ENCODE measurements at regions not wholly inside any gene's neighbourhood (a gene's known extent, or its start where the extent isn't known, plus 50 kb on each side); places are given as distances from the start of the nearest gene placed in this dataset.
"Not testable (repeated sequence)": the region's sequence is repeated elsewhere in the genome, so short reads cannot be mapped to it uniquely, and the experiment has no call there.

GRCh38 chr12:111247083-111247783, 121.7 kb downstream of the PHETA1 start:
- H3K36me3 Mint-ChIP-seq: no peaks in the 10 kb centered on the region
- no peak overlapping the region for H3K4me3 Mint-ChIP-seq
- no peaks in the 10 kb centered on the region for H3K27me3 Mint-ChIP-seq
- H3K4me1 Mint-ChIP-seq (ENCODE audit: low read depth): no peaks in the 10 kb centered on the region
- H3K27ac Mint-ChIP-seq: no peak overlapping the region
- H3K9me3 Mint-ChIP-seq (ENCODE audit: low read depth): peaks cover 4% of the 10 kb centered on the region

DNA sequence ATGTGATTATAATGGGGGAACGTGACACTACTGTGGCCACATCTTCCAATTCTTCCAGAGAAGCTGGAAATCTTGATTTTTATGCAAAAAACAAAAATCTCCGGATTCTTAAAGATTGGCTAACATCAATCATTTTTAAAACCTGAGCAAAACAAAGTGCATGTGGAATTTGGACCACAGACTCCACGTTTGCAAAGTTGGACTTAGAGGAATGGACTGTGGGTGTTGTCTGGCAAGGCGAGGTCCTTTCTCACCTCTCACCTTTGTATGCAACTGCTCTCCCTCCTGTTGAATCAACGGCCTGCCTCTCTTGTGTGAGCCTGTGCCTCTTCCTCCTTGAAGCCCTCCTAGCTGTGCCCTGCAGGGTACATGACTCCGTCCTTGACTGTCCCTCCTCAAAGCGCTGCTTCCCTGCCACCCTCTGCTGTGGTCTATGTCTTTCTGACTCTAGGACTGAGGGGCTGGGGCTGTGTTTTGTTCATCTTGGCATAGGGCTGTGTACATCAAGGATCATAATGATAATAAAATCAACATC, 122.4 kb downstream of the PHETA1 start:
- no peaks in the 10 kb centered on the region for H3K4me1 Mint-ChIP-seq (ENCODE audit: low read depth)
- H3K9me3 Mint-ChIP-seq (ENCODE audit: low read depth): peaks cover 9% of the 10 kb centered on the region
- no peak overlapping the region for H3K27ac Mint-ChIP-seq
- H3K4me3 Mint-ChIP-seq: no peak overlapping the region
- peaks cover 5% of the 10 kb centered on the region for H3K36me3 Mint-ChIP-seq
- no peaks in the 10 kb centered on the region for H3K27me3 Mint-ChIP-seq

GRCh38 chr12:111245701-111246476, 123.0 kb downstream of the PHETA1 start:
- Mint-ChIP-seq H3K9me3 (ENCODE audit: low read depth) (peaks cover 9% of the 10 kb centered on the region), H3K4me1 (ENCODE audit: low read depth) (no peaks in the 10 kb centered on the region), H3K4me3 (no peak overlapping the region), H3K27me3 (no peaks in the 10 kb centered on the region), H3K36me3 (peaks cover 5% of the 10 kb centered on the region), H3K27ac (no peak overlapping the region)

DNA sequence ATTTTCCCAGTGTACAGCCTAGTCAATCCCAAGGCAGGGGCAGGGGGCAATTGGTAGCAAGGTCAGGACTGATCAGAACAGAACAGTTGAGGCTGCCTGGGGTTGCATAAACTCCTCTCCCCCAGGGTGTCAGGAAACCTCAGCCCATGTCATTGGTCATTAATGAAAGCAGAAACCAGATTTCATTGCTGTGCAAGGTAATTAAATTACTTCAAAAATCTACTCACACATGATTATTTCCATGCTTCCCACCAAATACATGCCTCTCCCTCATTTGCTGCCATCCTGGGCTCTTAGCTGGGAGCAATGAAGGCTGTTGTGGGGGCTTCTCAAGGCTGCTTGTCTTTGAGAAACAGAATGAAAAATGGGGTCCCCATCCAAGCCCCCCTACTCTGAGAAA, 124.2 kb downstream of the PHETA1 start:
- Mint-ChIP-seq H3K9me3 (ENCODE audit: low read depth) (peaks cover 9% of the 10 kb centered on the region), H3K4me1 (ENCODE audit: low read depth) (no peaks in the 10 kb centered on the region), H3K4me3 (no peak overlapping the region), H3K27me3 (no peaks in the 10 kb centered on the region), H3K36me3 (peaks cover 5% of the 10 kb centered on the region), H3K27ac (no peak overlapping the region)

GRCh38 chr12:111242817-111243216, 126.1 kb downstream of the PHETA1 start:
- not testable (repeated sequence) for H3K4me3 Mint-ChIP-seq; H3K9me3 Mint-ChIP-seq (ENCODE audit: low read depth); H3K4me1 Mint-ChIP-seq (ENCODE audit: low read depth); H3K36me3 Mint-ChIP-seq; H3K27me3 Mint-ChIP-seq; H3K27ac Mint-ChIP-seq

DNA sequence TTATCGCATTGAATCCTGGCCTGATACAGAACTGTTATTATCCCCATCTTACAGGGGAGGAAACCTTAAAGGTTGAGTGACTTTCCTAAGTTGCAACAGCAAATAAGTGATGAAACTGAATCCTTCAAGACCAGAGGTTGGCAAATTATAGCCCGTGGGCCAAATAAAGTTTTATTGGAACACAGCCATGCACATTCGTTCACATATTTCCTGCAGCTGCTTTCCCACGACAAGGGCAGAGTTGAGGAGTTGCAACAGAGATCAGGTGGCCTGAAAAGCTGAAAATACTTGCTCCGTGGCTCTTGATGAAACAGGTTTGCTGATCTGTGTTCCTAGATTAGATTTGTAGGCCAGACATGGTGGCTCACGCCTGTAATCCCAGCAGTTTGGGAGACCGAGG, 126.7 kb downstream of the PHETA1 start:
- Mint-ChIP-seq H3K27ac (no peak overlapping the region), H3K36me3 (peaks cover 7% of the 10 kb centered on the region), H3K4me3 (no peak overlapping the region), H3K27me3 (no peaks in the 10 kb centered on the region), H3K4me1 (ENCODE audit: low read depth) (no peaks in the 10 kb centered on the region), H3K9me3 (ENCODE audit: low read depth) (peaks cover 9% of the 10 kb centered on the region)

GRCh38 chr12:111240374-111240773, 128.5 kb downstream of the PHETA1 start:
- Mint-ChIP-seq H3K4me1 (ENCODE audit: low read depth) (no peaks in the 10 kb centered on the region), H3K9me3 (ENCODE audit: low read depth) (peaks cover 9% of the 10 kb centered on the region), H3K4me3 (no peak overlapping the region), H3K27ac (no peak overlapping the region), H3K36me3 (peaks cover 7% of the 10 kb centered on the region), H3K27me3 (no peaks in the 10 kb centered on the region)

- Mint-ChIP-seq H3K9me3 (ENCODE audit: low read depth) (peaks cover 9% of the 10 kb centered on the region), H3K4me3 (no peak overlapping the region)
Measured at GRCh38 chr12:111239235-111239634, 129.7 kb downstream of the PHETA1 start.

GRCh38 chr12:111238075-111238734, 130.7 kb downstream of the PHETA1 start:
- no peaks in the 10 kb centered on the region for H3K4me1 Mint-ChIP-seq (ENCODE audit: low read depth)
- H3K9me3 Mint-ChIP-seq (ENCODE audit: low read depth): peaks cover 9% of the 10 kb centered on the region
- no peak overlapping the region for H3K27ac Mint-ChIP-seq
- H3K36me3 Mint-ChIP-seq: peaks cover 7% of the 10 kb centered on the region
- H3K4me3 Mint-ChIP-seq: no peak overlapping the region
- peaks cover 1% of the 10 kb centered on the region for H3K27me3 Mint-ChIP-seq

More at GRCh38 chr12:111239235-111239634, 129.7 kb downstream of the PHETA1 start:
- H3K27ac Mint-ChIP-seq: no peak overlapping the region
- no peaks in the 10 kb centered on the region for H3K4me1 Mint-ChIP-seq (ENCODE audit: low read depth)
- H3K36me3 Mint-ChIP-seq: peaks cover 7% of the 10 kb centered on the region
- H3K27me3 Mint-ChIP-seq: no peaks in the 10 kb centered on the region

DNA sequence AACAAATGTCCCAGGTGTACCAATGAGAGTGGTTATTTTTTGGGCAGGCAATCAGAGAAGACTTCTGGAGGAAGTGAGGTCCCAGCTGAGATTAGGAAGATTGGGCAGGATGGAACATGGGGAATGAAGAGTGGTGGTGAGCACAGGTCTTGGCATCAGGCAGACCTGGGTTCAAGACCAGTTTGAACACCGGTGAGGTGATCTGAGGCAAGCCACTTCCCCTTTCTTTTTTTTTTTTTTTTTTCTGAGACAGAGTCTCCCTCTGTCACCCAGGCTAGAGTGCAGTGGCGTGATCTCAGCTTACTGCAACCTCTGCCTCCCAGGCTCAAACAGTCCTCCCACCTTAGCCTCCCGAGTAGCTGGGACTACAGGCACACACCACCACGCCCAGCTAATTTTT, 134.4 kb downstream of the PHETA1 start:
- H3K4me1 Mint-ChIP-seq (ENCODE audit: low read depth); H3K4me3 Mint-ChIP-seq; H3K9me3 Mint-ChIP-seq (ENCODE audit: low read depth); H3K36me3 Mint-ChIP-seq; H3K27ac Mint-ChIP-seq; H3K27me3 Mint-ChIP-seq: not testable (repeated sequence)

GRCh38 chr12:111233786-111234185, 135.1 kb downstream of the PHETA1 start:
- Mint-ChIP-seq H3K4me3 (no peak overlapping the region), H3K27ac (no peak overlapping the region), H3K36me3 (peaks cover 2% of the 10 kb centered on the region), H3K4me1 (ENCODE audit: low read depth) (no peaks in the 10 kb centered on the region), H3K9me3 (ENCODE audit: low read depth) (no peaks in the 10 kb centered on the region), H3K27me3 (peaks cover 3% of the 10 kb centered on the region)

DNA sequence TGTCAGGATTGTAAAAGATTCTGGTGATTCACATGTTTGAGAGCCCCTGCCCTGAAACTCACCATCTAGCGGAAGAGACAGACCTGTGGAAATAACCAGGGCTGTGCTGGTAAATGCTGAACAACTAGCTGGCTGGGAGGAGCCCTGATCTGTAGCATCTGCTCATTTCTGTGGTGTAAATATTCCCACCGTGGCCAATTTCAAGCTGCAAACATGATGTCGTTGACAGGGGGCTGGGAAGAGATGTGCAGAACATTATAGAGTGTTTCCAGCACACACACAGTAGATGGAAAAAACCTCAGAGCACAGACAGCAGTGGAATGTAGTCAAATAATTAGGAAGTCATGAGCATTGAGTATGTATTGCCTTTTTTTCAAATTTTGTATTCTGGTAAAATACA, 138.2 kb downstream of the PHETA1 start:
- no peak overlapping the region for H3K4me3 Mint-ChIP-seq

GRCh38 chr12:111228916-111229666, 139.8 kb downstream of the PHETA1 start:
- Mint-ChIP-seq H3K4me1 (ENCODE audit: low read depth) (peaks cover 5% of the 10 kb centered on the region), H3K27ac (no peak overlapping the region)

More for the DNA sequence above, 138.2 kb downstream of the PHETA1 start:
- H3K36me3 Mint-ChIP-seq: no peaks in the 10 kb centered on the region
- no peaks in the 10 kb centered on the region for H3K4me1 Mint-ChIP-seq (ENCODE audit: low read depth)
- H3K27me3 Mint-ChIP-seq: peaks cover 3% of the 10 kb centered on the region
- no peaks in the 10 kb centered on the region for H3K9me3 Mint-ChIP-seq (ENCODE audit: low read depth)
- no peak overlapping the region for H3K27ac Mint-ChIP-seq

GRCh38 chr12:111227476-111228420, 141.1 kb downstream of the PHETA1 start:
- Mint-ChIP-seq H3K4me3 (no peak overlapping the region), H3K27me3 (peaks cover 2% of the 10 kb centered on the region), H3K4me1 (ENCODE audit: low read depth) (peaks cover 7% of the 10 kb centered on the region), H3K9me3 (ENCODE audit: low read depth) (no peaks in the 10 kb centered on the region), H3K27ac (no peak overlapping the region), H3K36me3 (no peaks in the 10 kb centered on the region)

More at GRCh38 chr12:111228916-111229666, 139.8 kb downstream of the PHETA1 start:
- Mint-ChIP-seq H3K4me3 (no peak overlapping the region), H3K9me3 (ENCODE audit: low read depth) (no peaks in the 10 kb centered on the region), H3K36me3 (no peaks in the 10 kb centered on the region), H3K27me3 (peaks cover 3% of the 10 kb centered on the region)

Measured in activated naive CD8-positive, alpha-beta T cell (primary cell).